HepG2 (cell line): ENCODE measurements at regions not wholly inside any gene's neighbourhood (a gene's known extent, or its start where the extent isn't known, plus 50 kb on each side); places are given as distances from the start of the nearest gene placed in this dataset.

Experiments used
- ATAC-seq: fragments of 200-7000 bp; cut with Tn5 transposase; 3 replicates; pipeline ENCODE4 v1.9.1; 2020; ENCODE audit warnings: mild to moderate bottlenecking, moderate library complexity
- BruUV-seq: library from RNA; stranded (reverse); fragments of 400-500 nt; replicated peaks from 2 replicates; lab custom pipeline; 2021; lab: Mats Ljungman, UMichigan
- CTCF ChIA-PET: fragments of 300-600 bp; formaldehyde crosslinking; extraction: SDS; loops from one replicate; lab custom pipeline; 2021; ENCODE audit warnings: low total read pairs, inconsistent platforms, low intra/inter-chr PET ratio; lab: Yijun Ruan, JAX
- POLR2A ChIA-PET: fragments of 350-600 bp; sonication (Branson Sonifier 250); formaldehyde crosslinking; loops from one replicate; lab custom pipeline; 2020; ENCODE audit warnings: antibody characterized with exemption, inconsistent platforms; lab: Yijun Ruan, JAX
- DNase-seq: peaks from one replicate; pipeline ENCODE4 v3.0.0-alpha.2; 2015; ENCODE audit warnings: low spot score
- FAIRE-seq: peaks from 3 replicates; lab custom pipeline; 2011; peaks lifted over from hg19 to GRCh38; lab: Jason Lieb, UNC
- H2AFZ ChIP-seq: one replicate; pipeline ENCODE4 v1.6.1; 2011; ENCODE audit warnings: low read length, inconsistent platforms
- H3K27ac ChIP-seq: fragments of 300-600 bp; 3 replicates; pipeline ENCODE4 v1.8.0; 2011; ENCODE audit warnings: mixed run types, mild to moderate bottlenecking, mixed read lengths, low read length, inconsistent platforms; ENCODE audit not compliant: insufficient read depth; ENCODE audit errors: extremely low read length
- H3K27me3 ChIP-seq, 2 experiments: fragments of 200-600 bp in 1 of 2; 2 replicates in 1 of 2; 3 replicates in 1 of 2; pipeline versions ENCODE4 v1.6.0 to v1.8.0; 2011; ENCODE audit warnings: low read length in 2 of 2, mild to moderate bottlenecking in 2 of 2, moderate library complexity in 2 of 2, inconsistent platforms in 1 of 2; ENCODE audit not compliant: insufficient read depth in 2 of 2, control insufficient read depth in 1 of 2
- H3K36me3 ChIP-seq, 2 experiments: fragments of 200-600 bp in 1 of 2; replicated peaks in 1 of 2; 2 replicates in 1 of 2; 3 replicates in 1 of 2; pipeline versions ENCODE4 v1.5.1 to v1.8.0; 2011; ENCODE audit warnings: low read length in 2 of 2, inconsistent platforms in 1 of 2; ENCODE audit not compliant: insufficient read depth in 2 of 2, control insufficient read depth in 1 of 2
- H3K4me1 ChIP-seq: 2 replicates; pipeline ENCODE4 v1.5.1; 2012; ENCODE audit warnings: low read length, inconsistent platforms; ENCODE audit not compliant: insufficient read depth
- H3K4me2 ChIP-seq: 2 replicates; pipeline ENCODE4 v1.6.0; 2011; ENCODE audit warnings: low read depth, low read length, inconsistent platforms
- H3K4me3 ChIP-seq, 3 experiments: fragments of 200-600 bp in 1 of 3; sonication (generic), shearing (Covaris generic) in 1 of 3; replicated peaks in 1 of 3; 2 replicates each; pipeline ENCODE4 v1.5.1; 2011 to 2016; ENCODE audit warnings: low read length in 3 of 3, inconsistent platforms in 2 of 3, low read depth in 2 of 3, mild to moderate bottlenecking in 2 of 3, control low read depth in 1 of 3, mixed read lengths in 1 of 3; ENCODE audit not compliant: insufficient read depth in 1 of 3
- H3K79me2 ChIP-seq: one replicate; pipeline ENCODE4 v1.6.1; 2011; ENCODE audit warnings: low read length, inconsistent platforms; ENCODE audit not compliant: insufficient read depth
- H3K9ac ChIP-seq: 2 replicates; pipeline ENCODE4 v1.6.0; 2011; ENCODE audit warnings: mild to moderate bottlenecking, low read depth, low read length, inconsistent platforms; ENCODE audit not compliant: insufficient read depth
- H3K9me3 ChIP-seq: 2 replicates; pipeline ENCODE4 v1.5.1; 2012; ENCODE audit warnings: mild to moderate bottlenecking, low read length
- H4K20me1 ChIP-seq: 2 replicates; pipeline ENCODE4 v1.6.0; 2011; ENCODE audit warnings: inconsistent platforms, mild to moderate bottlenecking, low read length, moderate library complexity; ENCODE audit not compliant: insufficient read depth
- ADNP ChIP-seq: sonication (generic); formaldehyde crosslinking; IDR thresholded peaks from 2 replicates; pipeline ENCODE4 v1.4.0; 2020; ENCODE audit warnings: missing genetic modification reagents
- ATF1 ChIP-seq: IDR thresholded peaks from 2 replicates; pipeline ENCODE4 v1.6.1; 2016; ENCODE audit warnings: mild to moderate bottlenecking, control low read depth
- ELF1 ChIP-seq: sonication (generic); formaldehyde crosslinking; IDR thresholded peaks from 2 replicates; pipeline ENCODE4 v1.4.0; 2020; ENCODE audit warnings: missing genetic modification reagents
- HIVEP1 ChIP-seq: sonication (generic); formaldehyde crosslinking; IDR thresholded peaks from 2 replicates; pipeline ENCODE4 v1.4.0; 2020; ENCODE audit warnings: mild to moderate bottlenecking, missing genetic modification reagents
- HOXA5 ChIP-seq: sonication (generic); formaldehyde crosslinking; IDR thresholded peaks from 2 replicates; pipeline ENCODE4 v1.4.0; 2020; ENCODE audit warnings: missing genetic modification reagents
- MEF2D ChIP-seq: sonication (generic); formaldehyde crosslinking; IDR thresholded peaks from 2 replicates; pipeline ENCODE4 v1.5.1; 2020; ENCODE audit warnings: mild to moderate bottlenecking, missing genetic modification reagents
- MIER2 ChIP-seq: IDR thresholded peaks from 2 replicates; pipeline ENCODE4 v1.6.1; 2016; ENCODE audit warnings: missing biosample characterization, missing genetic modification reagents
- MTA3 ChIP-seq: sonication (generic); formaldehyde crosslinking; IDR thresholded peaks from 2 replicates; pipeline ENCODE4 v1.4.0; 2020; ENCODE audit warnings: missing genetic modification reagents
- MTF2 ChIP-seq: sonication (generic); formaldehyde crosslinking; IDR thresholded peaks from 2 replicates; pipeline ENCODE4 v1.5.0; 2020; ENCODE audit warnings: missing genetic modification reagents, borderline replicate concordance
- NFRKB ChIP-seq: fragments of 450-650 bp; IDR thresholded peaks from 2 replicates; pipeline ENCODE4 v1.6.1; 2017
- PRMT3 ChIP-seq: sonication (generic); formaldehyde crosslinking; IDR thresholded peaks from 2 replicates; pipeline ENCODE4 v1.8.1; 2022; ENCODE audit warnings: low read depth, mild to moderate bottlenecking, moderate library complexity, missing genetic modification reagents, borderline replicate concordance
- PTBP1 ChIP-seq: fragments of 200-400 bp; formaldehyde crosslinking; IDR thresholded peaks from 2 replicates; pipeline ENCODE4 v1.6.1; 2018; ENCODE audit warnings: low read length, low read depth; ENCODE audit not compliant: poor library complexity, severe bottlenecking
- REST ChIP-seq, 2 experiments: IDR thresholded peaks; 2 replicates each; pipeline ENCODE4 v1.6.1; 2011 to 2012; ENCODE audit warnings: low read length in 2 of 2, borderline replicate concordance in 1 of 2, low read depth in 1 of 2, mild to moderate bottlenecking in 1 of 2, moderate library complexity in 1 of 2
- SETDB1 ChIP-seq: sonication (generic); formaldehyde crosslinking; IDR thresholded peaks from 2 replicates; pipeline ENCODE4 v1.5.1; 2020; ENCODE audit warnings: missing genetic modification reagents, mild to moderate bottlenecking, borderline replicate concordance
- SIX1 ChIP-seq: sonication (generic); formaldehyde crosslinking; IDR thresholded peaks from 2 replicates; pipeline ENCODE4 v1.4.0; 2020; ENCODE audit warnings: missing genetic modification reagents, borderline replicate concordance
- ZFP36L1 ChIP-seq: sonication (generic); formaldehyde crosslinking; IDR thresholded peaks from 2 replicates; pipeline ENCODE4 v1.8.0; 2022; ENCODE audit warnings: mild to moderate bottlenecking, missing genetic modification reagents, moderate library complexity
- ZNF34 ChIP-seq: sonication (generic); formaldehyde crosslinking; IDR thresholded peaks from 2 replicates; pipeline ENCODE4 v1.4.0; 2020; ENCODE audit warnings: mild to moderate bottlenecking, missing genetic modification reagents, borderline replicate concordance
- ZNF607 ChIP-seq: sonication (generic); formaldehyde crosslinking; IDR thresholded peaks from 2 replicates; pipeline ENCODE4 v1.5.1; 2020; ENCODE audit warnings: missing genetic modification reagents, mild to moderate bottlenecking, borderline replicate concordance
- WGBS: methylation state at CpG from one replicate; pipeline ENCODE4 v1.1.6; 2017; ENCODE audit warnings: low lambda C conversion rate; 5-methylcytosine and 5-hydroxymethylcytosine counted together
- in situ Hi-C: cut with HindIII; loops from 2 replicates; pipeline ENCODE4 v1.10.0; 2017; ENCODE audit warnings: low pct_unique_long_range_greater_than_20kb; ENCODE audit not compliant: extremely low pct_ligation_motif_present
- intact Hi-C: fragments of 100-400 bp; cut with micrococcal nuclease; formaldehyde crosslinking; loops from one replicate; pipeline ENCODE4 v1.10.0; 2022; ENCODE audit not compliant: unreplicated experiment
- TF ChIP-seq, protein P1 (sequence below): IDR thresholded peaks from 2 replicates; pipeline ENCODE4 v1.6.1; 2012; ENCODE audit warnings: inconsistent platforms
- TF ChIP-seq, protein P2 (sequence below): sonication (generic); formaldehyde crosslinking; IDR thresholded peaks from 2 replicates; pipeline ENCODE4; 2020; ENCODE audit warnings: missing genetic modification reagents, mild to moderate bottlenecking, borderline replicate concordance

GRCh38 chr21:33966324-33966949, 50.8 kb upstream of the ATP5PO start:
- no peak overlapping the region for H3K9ac ChIP-seq
- in situ Hi-C loops (no loop called here), intact Hi-C loops (no loop called here)
- FAIRE-seq (no peak), DNase-seq (no peak), ATAC-seq (no peak)
- H4K20me1 ChIP-seq, result no peaks in the 10 kb centered on the region
- WGBS, result 35% methylated on average over 3 of the region's 4 CpGs
- H3K9me3 ChIP-seq, result no peaks in the 10 kb centered on the region
- H3K79me2 ChIP-seq, result no peaks in the 10 kb centered on the region
- H2AFZ ChIP-seq, result no peak overlapping the region
- CTCF ChIA-PET, result no interaction called here
- POLR2A ChIA-PET, result interaction anchor here (0.8 to 1.3 kb wide), 4 partner anchors 10 to 108 kb away, joined by 3 read pairs; no protein-coding TSS in a partner anchor
- BruUV-seq, result no TSS peak
- H3K4me2 ChIP-seq, result no peak overlapping the region
- H3K27me3 ChIP-seq, result peaks cover 0 to 2% of the 10 kb centered on the region in 2 experiments; a peak in 1 of 5 replicates
- no peaks in the 10 kb centered on the region for H3K36me3 ChIP-seq
- H3K4me1 ChIP-seq, result peaks cover 53% of the 10 kb centered on the region
- no peak overlapping the region for H3K27ac ChIP-seq
- H3K4me3 ChIP-seq, result no peak overlapping the region
- no peak for TF ChIP-seq ATF1
- TF ChIP-seq MTA3 (CRISPR knock-in tag), result no peak
- TF ChIP-seq, protein P1, sequence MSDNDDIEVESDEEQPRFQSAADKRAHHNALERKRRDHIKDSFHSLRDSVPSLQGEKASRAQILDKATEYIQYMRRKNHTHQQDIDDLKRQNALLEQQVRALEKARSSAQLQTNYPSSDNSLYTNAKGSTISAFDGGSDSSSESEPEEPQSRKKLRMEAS, result no peak
- TF ChIP-seq PRMT3 (CRISPR knock-in tag), result no peak
- TF ChIP-seq REST (IDR thresholded peaks at IDR 0.05; ENCODE audit: borderline replicate concordance in 1 of 2, low read depth in 1 of 2, low read length in 2 of 2), result no peak
- no peak for TF ChIP-seq ZNF607 (CRISPR knock-in tag)
- TF ChIP-seq MTF2 (CRISPR knock-in tag), result no peak
- TF ChIP-seq SETDB1 (CRISPR knock-in tag), result no peak
- TF ChIP-seq HIVEP1, result no peak
- TF ChIP-seq PTBP1, result no peak
- TF ChIP-seq SIX1 (CRISPR knock-in tag), result no peak
- TF ChIP-seq ELF1, result no peak
- no peak for TF ChIP-seq MEF2D (CRISPR knock-in tag)
- TF ChIP-seq NFRKB, result no peak
- TF ChIP-seq, protein P2, sequence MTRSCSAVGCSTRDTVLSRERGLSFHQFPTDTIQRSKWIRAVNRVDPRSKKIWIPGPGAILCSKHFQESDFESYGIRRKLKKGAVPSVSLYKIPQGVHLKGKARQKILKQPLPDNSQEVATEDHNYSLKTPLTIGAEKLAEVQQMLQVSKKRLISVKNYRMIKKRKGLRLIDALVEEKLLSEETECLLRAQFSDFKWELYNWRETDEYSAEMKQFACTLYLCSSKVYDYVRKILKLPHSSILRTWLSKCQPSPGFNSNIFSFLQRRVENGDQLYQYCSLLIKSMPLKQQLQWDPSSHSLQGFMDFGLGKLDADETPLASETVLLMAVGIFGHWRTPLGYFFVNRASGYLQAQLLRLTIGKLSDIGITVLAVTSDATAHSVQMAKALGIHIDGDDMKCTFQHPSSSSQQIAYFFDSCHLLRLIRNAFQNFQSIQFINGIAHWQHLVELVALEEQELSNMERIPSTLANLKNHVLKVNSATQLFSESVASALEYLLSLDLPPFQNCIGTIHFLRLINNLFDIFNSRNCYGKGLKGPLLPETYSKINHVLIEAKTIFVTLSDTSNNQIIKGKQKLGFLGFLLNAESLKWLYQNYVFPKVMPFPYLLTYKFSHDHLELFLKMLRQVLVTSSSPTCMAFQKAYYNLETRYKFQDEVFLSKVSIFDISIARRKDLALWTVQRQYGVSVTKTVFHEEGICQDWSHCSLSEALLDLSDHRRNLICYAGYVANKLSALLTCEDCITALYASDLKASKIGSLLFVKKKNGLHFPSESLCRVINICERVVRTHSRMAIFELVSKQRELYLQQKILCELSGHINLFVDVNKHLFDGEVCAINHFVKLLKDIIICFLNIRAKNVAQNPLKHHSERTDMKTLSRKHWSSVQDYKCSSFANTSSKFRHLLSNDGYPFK (CRISPR knock-in tag), result no peak
- TF ChIP-seq MIER2 (CRISPR knock-in tag), result no peak
- TF ChIP-seq ADNP (CRISPR knock-in tag), result no peak
- no peak for TF ChIP-seq ZNF34 (CRISPR knock-in tag)
- no peak for TF ChIP-seq HOXA5 (CRISPR knock-in tag)
- TF ChIP-seq ZFP36L1 (CRISPR knock-in tag), result no peak
